NCI-H2107 treated with DMSO at 0.1 percent for 48 hours (cell line): ENCODE measurements at regions not wholly inside any gene's neighbourhood (a gene's known extent, or its start where the extent isn't known, plus 50 kb on each side); places are given as distances from the start of the nearest gene placed in this dataset.

Experiments
- DNase-seq: peaks from one replicate; lab custom pipeline; 2025; ENCODE audit not compliant: unreplicated experiment; lab: John Stamatoyannopoulos, UW

DNA sequence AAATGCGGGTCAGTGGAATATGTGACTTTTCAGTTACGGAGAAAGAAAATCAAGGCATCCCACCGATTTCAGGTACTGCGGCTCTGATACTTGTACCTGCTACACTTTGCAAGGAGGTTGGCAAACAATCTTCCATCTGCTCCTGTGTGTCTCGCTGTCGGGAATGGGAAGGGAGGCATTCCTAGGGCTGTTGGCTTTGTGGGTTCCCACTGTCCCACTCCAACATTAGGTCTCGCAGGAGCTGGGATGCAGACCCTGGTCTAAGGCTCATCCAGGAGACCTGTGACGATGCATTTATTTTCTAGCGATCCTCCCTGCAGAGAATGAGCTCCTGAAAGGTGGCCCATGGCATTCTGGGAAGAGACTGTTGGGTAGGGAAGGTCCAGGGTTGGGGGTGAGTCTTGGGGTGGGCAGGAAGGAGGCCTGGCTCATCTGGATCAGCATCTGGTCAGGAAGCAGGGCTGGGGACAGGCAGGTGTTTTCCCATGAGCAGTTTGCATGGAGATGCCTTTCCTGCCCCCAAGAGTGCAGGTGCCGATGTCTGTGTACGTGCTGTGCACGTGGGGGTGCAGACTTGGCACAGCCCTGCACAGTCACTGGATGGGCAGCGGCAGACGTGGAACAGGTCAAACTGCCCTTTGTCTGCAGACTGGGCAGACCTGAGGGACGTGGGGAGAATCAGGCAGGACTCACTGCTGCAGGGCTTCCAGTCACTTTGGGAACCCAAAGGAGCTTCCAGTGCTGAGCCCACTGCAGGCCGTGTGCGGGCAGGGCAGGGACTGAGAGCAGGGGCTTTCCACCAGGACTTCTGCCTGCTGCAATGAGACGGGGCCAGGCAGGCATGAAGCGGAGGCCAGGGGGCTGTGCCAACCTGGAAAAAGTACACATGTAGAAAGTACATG lies 152.4 kb downstream of the TEX29 start:
- DNase-seq, result no peak

DNA sequence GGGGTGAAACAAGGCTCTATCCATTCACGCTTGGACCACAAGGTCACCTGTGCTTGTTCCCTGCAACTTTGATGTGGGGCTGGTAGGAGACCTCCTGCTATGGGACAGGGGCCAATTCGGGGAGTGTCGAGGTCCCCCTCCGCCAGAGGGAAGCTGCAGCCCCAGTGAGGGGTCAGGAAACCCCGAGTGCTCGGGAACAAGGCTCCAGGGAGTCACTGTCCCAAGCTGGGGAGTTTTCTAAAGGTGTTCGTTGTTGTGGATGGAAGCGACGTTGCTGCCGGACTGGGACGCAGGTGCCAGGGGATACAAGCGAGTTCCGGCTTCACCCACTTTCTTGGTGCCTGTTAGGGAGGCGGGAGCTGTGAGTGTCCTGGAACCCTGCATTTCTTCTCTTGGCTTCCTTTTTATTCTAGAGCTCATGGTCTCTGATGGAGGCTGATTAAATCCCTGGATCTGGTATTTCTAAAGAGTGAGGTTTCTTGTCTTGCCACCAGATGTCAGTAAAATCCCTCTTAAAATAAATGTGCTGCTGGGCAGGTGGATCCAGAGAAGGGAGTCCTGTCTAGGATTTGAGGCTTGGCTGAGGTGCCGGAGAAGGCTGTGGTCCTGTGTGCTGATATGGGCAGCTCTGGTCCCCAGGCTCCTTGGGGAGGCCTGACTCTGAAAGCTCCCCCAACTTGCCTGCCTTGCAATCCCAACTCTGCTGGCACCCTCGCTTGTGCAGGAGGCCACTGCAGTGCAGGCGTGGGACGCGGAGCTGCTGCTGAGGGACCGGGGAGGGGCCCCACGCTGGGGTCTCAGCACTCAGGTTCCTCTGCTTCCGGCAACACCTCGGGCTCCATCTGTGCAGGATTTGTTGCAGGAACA lies 153.9 kb downstream of the TEX29 start:
- DNase-seq, result peak; percentile 79

DNA sequence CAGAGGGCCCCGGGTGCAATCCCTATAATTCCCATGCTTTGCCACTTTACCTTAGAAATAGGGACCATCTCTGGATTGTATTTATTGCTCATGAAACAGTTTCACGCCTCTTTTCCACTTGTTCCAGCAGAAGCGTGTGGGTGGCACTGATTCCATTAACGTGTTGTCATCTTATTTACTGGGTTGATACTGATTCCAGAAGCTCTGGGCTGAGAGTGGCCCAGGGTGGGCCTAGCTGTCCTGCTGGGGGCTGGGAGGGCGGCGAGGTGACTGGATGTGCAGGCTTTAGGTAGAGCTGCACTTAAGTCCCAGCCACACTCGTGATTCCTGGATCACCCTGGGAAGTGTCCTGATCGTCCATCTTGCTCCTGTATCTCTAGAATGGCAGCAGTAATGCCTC lies 155.0 kb downstream of the TEX29 start:
- DNase-seq, result no peak

DNA sequence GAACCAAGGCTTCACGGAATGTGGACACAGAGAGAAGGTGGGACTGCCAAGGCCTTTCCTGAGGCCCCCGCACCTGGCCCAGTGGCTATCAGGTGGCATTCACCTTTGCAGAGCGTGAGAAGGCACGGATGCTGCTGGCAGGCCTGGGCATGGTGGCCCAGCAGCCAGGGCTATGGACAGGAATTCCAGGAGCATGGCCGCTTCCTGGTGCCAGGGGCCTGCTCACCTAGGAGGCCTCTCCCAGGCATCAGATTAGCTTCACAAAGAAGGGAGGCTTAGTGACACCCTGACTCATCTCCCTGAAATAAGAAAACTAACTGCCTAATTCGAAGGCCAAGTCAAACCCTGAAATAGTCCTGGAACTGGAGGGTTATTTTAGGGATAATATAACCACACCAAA lies 155.8 kb downstream of the TEX29 start:
- DNase-seq, result no peak

DNA sequence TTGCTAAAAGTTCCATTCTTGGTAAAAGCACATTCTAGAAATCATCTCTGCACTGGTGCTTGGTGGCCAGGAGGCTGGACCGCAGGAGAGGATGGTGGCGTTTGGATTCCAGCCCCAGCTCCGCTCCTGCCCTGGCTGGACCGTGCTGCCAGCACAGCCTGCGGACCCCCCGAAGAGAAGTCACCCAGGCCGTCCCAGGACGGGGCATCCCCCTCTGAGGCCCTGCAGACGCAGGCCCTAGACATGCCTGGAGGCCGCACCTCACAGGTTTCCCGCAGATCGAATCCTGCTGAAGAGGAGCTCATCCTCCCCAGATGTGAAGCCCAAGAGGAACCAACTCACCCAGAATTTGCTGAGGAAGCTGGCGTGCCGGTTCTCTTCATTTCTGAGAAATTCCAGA lies 159.0 kb downstream of the TEX29 start:
- DNase-seq, result no peak

- no peak for DNase-seq
These were observed 160.1 kb downstream of the TEX29 start for GRCh38 chr13:111480503-111480902.

DNA sequence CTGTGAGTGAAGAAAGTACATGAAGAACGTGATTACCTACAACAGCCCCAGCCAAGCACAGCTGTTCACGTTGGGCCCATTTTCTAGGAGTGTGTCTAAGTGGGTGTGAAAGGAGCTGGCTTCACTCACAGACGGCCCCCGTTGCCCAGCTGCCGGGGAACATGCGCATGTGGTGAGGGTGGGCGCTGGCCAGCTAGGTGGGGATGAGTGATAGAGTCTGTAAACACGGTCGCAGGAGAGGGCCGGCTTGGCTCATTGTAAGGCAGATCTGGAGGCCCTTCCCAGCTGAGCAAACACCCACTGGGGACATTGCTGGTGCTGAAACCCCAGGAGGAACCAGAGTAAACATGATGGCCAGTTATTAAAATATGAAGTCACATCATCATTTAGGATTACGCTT lies 160.5 kb downstream of the TEX29 start:
- no peak for DNase-seq

GRCh38 chr13:111482126-111482525 lies 161.7 kb downstream of the TEX29 start:
- no peak for DNase-seq

GRCh38 chr13:111482806-111483620 lies 162.6 kb downstream of the TEX29 start:
- DNase-seq, result no peak

GRCh38 chr13:111483621-111483987 lies 163.2 kb downstream of the TEX29 start:
- no peak for DNase-seq

GRCh38 chr13:111484141-111484925 lies 163.9 kb downstream of the TEX29 start:
- DNase-seq, result no peak

GRCh38 chr13:111484959-111485358 lies 164.5 kb downstream of the TEX29 start:
- DNase-seq, result no peak

DNA sequence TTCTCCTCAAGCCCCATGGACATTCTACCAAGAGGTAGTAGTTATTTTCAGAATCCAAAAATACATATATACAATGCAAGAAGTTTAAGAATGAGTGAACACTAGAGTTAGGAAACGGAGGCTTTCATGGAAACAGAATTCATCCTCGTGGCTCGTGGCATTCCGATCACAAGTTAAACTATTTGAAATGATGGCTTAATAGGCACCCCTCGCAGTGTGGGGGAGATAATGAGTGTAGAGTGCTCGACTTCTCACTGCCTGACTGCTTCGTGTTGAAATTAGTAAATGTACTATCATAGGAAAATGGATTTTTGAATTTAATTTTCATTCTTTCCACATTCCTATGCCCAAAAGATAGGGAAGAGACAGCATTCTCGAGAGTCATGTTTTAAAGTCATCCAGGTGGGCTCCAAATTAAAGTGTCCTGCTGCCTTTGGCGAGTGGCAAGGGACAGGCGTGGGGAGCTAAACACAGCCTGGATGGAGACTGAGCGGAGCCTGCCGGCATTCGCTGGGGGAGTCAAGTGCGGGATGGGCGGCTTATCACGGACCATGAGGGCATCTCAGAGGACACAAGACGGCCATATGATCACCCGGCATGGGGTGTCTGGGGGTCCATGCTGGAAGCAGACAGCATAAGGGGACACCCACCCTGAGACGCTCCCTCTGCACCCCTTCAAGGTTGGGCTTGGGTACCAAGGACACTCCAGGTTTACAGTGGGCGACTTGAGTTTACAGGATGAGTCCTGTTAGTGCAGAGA lies 165.2 kb downstream of the TEX29 start:
- no peak for DNase-seq

DNA sequence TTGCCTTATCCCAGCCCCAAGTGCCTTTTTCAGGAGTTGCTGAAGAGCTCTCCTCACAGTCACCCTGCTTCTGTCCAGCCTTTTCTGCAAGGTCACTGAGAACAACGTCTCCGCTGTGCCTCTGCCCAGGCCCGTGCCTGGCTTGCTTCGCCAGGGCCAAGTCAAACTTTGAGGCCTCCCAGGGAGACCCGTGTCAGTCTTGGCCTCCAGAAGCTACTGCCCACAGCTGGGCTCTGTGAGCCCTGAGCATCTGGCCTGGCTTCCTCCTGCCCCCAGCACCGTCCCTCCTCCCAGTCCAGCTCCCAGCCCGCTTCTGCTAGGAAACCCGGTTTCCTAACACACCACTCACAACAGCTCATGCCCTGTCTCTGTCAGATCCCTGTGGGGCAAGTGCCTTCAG lies 165.9 kb downstream of the TEX29 start:
- no peak for DNase-seq

- no peak for DNase-seq
These were observed 166.4 kb downstream of the TEX29 start for GRCh38 chr13:111486801-111487200.

GRCh38 chr13:111488486-111489132 lies 168.2 kb downstream of the TEX29 start:
- no peak for DNase-seq

DNA sequence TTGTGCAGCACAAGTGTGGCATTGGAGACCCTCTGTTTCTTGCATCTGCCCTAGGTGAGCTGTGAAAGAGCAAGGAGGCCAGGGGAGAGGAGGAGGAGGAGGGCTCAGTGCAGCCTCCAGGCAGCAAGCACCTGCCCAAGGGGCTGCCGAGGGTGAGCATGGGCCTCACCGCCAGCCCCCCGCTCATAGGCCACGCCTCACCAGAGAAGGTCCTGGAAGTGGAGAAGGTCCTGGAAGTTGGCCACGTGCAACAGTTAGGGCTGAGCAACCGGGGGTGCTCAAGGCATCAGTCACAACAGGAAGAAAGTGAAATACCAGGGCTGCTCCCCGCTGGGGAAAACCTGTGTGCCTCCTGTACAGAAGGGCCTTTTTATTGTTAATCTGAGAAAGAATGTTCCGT lies 168.9 kb downstream of the TEX29 start:
- no peak for DNase-seq

GRCh38 chr13:111490611-111491010 lies 170.2 kb downstream of the TEX29 start:
- no peak for DNase-seq

GRCh38 chr13:111491021-111491420 lies 170.6 kb downstream of the TEX29 start:
- no peak for DNase-seq
